ENCODE measurements at regions not wholly inside any gene's neighbourhood (a gene's known extent, or its start where the extent isn't known, plus 50 kb on each side); places are given as distances from the start of the nearest gene placed in this dataset.

DNA sequence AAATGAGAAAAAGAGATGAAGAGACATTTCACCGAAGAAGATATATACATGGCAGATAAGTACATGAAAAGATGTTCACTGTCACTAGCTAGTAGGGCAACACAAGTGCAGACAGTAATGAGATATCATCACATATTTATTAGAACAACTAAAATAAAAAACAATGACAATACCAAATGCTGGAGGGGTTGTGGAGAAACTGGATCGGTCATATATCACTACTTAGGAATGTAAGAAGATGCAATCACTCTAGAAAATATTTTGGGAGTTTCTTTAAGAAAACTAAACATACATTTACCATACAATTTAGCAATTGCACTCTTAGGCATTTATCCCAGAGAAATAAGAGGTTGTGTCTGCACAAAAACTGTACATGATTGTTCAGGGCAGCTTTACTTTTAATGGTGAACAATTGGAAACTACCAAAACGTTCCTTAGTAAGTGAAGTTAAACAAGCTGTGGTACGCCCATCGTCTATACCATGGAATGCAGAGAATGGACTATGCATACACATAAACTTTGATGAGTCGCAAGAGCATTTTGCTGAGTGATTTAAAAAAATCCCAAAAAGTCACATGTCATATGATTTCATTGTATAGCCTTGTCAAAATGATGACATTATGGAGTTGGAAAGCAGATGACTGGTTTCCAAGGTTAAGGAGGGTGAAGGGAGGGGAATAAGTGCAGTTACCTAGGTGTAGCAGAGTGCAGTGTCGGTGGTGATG is 149.0 kb upstream of the UBE3A start:
- TF ChIP-seq, protein P1, sequence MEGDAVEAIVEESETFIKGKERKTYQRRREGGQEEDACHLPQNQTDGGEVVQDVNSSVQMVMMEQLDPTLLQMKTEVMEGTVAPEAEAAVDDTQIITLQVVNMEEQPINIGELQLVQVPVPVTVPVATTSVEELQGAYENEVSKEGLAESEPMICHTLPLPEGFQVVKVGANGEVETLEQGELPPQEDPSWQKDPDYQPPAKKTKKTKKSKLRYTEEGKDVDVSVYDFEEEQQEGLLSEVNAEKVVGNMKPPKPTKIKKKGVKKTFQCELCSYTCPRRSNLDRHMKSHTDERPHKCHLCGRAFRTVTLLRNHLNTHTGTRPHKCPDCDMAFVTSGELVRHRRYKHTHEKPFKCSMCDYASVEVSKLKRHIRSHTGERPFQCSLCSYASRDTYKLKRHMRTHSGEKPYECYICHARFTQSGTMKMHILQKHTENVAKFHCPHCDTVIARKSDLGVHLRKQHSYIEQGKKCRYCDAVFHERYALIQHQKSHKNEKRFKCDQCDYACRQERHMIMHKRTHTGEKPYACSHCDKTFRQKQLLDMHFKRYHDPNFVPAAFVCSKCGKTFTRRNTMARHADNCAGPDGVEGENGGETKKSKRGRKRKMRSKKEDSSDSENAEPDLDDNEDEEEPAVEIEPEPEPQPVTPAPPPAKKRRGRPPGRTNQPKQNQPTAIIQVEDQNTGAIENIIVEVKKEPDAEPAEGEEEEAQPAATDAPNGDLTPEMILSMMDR (IDR thresholded peaks at IDR 0.05): no peak
- no peak for TF ChIP-seq POLR2A (IDR thresholded peaks at IDR 0.05)

Data from Peyer's patch (tissue), 4 donors.